KMS-11 (cell line): ENCODE measurements at regions not wholly inside any gene's neighbourhood (a gene's known extent, or its start where the extent isn't known, plus 50 kb on each side); places are given as distances from the start of the nearest gene placed in this dataset.

ENCODE experiments used
- H2AFZ ChIP-seq: fragments of 200-600 bp; sonication (generic); 2 replicates; pipeline ENCODE4 v1.6.1; 2016; ENCODE audit warnings: antibody characterized with exemption, mixed run types, low read depth
- H3K27ac ChIP-seq: fragments of 200-600 bp; sonication (generic); 2 replicates; pipeline ENCODE4 v1.6.1; 2016; ENCODE audit warnings: mild to moderate bottlenecking, mixed run types
- H3K27me3 ChIP-seq: fragments of 200-600 bp; sonication (generic); 2 replicates; pipeline ENCODE4 v1.6.1; 2017; ENCODE audit warnings: mild to moderate bottlenecking, low read depth, mixed run types, moderate library complexity; ENCODE audit not compliant: insufficient read depth
- H3K36me3 ChIP-seq: fragments of 200-600 bp; sonication (generic); 2 replicates; pipeline ENCODE4 v1.6.1; 2017; ENCODE audit warnings: mild to moderate bottlenecking, mixed run types; ENCODE audit not compliant: insufficient read depth
- H3K4me1 ChIP-seq: fragments of 200-600 bp; sonication (generic); 2 replicates; pipeline ENCODE4 v1.6.1; 2016; ENCODE audit warnings: mild to moderate bottlenecking, low read depth, mixed run types; ENCODE audit not compliant: poor library complexity, severe bottlenecking
- H3K4me2 ChIP-seq: fragments of 200-600 bp; sonication (generic); 2 replicates; pipeline ENCODE4 v1.7.0; 2016; ENCODE audit warnings: mild to moderate bottlenecking, mixed run types
- H3K4me3 ChIP-seq: fragments of 200-600 bp; sonication (generic); IDR thresholded peaks from 2 replicates; pipeline ENCODE4 v1.6.1; 2017; ENCODE audit warnings: low read depth, low read length, mixed read lengths; ENCODE audit not compliant: insufficient read depth
- H3K79me2 ChIP-seq: fragments of 200-600 bp; sonication (generic); 2 replicates; pipeline ENCODE4 v1.6.1; 2016; ENCODE audit warnings: low read depth, mixed run types; ENCODE audit not compliant: insufficient read depth
- H3K9ac ChIP-seq: fragments of 200-600 bp; sonication (generic); 2 replicates; pipeline ENCODE4 v1.6.1; 2016; ENCODE audit warnings: mild to moderate bottlenecking, mixed run types
- H4K20me1 ChIP-seq: fragments of 200-600 bp; sonication (generic); 2 replicates; pipeline ENCODE4 v1.6.1; 2016; ENCODE audit warnings: mild to moderate bottlenecking, mixed run types; ENCODE audit not compliant: insufficient read depth
- TF ChIP-seq, protein P1 (sequence below): fragments of 200-600 bp; sonication (generic); conservative IDR thresholded peaks from 2 replicates; pipeline ENCODE4 v1.6.1; 2017; ENCODE audit warnings: low read depth, mild to moderate bottlenecking, antibody characterized with exemption, low read length, moderate library complexity, mixed read lengths

DNA sequence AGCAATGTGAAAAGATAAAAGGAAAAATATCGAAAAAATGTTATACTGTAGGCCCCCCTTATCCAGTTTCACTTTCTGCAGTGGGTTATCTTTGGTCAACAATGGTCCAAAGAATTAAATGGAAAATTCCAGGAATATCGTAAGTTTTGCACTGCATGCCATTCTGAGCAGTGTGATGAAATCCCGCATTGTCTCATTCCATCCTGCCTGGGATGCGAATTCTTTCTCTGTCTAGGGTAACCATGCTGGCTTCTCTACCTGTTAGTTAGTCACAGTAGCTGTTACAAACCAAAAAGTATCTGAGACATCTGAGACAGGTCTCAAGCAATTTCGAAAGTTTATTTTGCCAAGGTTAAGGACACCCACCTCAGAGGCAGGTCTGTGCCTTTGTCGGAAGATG is 170.3 kb downstream of the COX18 start:
- no peak overlapping the region for H3K9ac ChIP-seq
- H3K27me3 ChIP-seq: no peaks in the 10 kb centered on the region
- H3K27ac ChIP-seq: no peak overlapping the region

DNA sequence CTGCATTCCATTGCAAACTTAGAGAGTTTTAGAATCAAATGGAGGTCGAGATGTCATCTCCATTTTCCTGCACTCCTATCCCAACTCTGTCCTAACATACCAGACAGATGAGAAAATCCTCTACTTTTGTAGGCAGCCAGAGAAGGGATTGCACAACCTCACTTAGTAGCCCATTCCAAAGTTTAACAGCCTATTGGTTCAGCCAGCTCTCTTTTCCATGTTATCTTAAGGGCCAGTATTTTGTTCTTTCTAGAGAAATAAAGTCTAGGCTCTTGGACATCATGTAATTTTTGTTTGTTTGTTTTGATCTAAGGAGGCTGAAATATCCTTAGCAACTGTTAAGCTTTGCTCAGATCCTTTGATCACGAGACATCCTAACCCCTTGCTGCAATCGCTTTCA is 173.0 kb downstream of the COX18 start:
- Histone ChIP-seq H3K27me3 (no peaks in the 10 kb centered on the region), H3K79me2 (no peaks in the 10 kb centered on the region), H3K4me2 (no peak overlapping the region)

More for the DNA sequence above, 170.3 kb downstream of the COX18 start:
- Histone ChIP-seq H3K79me2 (no peaks in the 10 kb centered on the region), H3K4me2 (no peak overlapping the region), H3K4me1 (no peaks in the 10 kb centered on the region), H3K4me3 (no peak overlapping the region), H4K20me1 (no peaks in the 10 kb centered on the region; the same call in 1 of the 2 replicates), H3K36me3 (no peaks in the 10 kb centered on the region), H2AFZ (no peak overlapping the region)
- TF ChIP-seq, protein P1, sequence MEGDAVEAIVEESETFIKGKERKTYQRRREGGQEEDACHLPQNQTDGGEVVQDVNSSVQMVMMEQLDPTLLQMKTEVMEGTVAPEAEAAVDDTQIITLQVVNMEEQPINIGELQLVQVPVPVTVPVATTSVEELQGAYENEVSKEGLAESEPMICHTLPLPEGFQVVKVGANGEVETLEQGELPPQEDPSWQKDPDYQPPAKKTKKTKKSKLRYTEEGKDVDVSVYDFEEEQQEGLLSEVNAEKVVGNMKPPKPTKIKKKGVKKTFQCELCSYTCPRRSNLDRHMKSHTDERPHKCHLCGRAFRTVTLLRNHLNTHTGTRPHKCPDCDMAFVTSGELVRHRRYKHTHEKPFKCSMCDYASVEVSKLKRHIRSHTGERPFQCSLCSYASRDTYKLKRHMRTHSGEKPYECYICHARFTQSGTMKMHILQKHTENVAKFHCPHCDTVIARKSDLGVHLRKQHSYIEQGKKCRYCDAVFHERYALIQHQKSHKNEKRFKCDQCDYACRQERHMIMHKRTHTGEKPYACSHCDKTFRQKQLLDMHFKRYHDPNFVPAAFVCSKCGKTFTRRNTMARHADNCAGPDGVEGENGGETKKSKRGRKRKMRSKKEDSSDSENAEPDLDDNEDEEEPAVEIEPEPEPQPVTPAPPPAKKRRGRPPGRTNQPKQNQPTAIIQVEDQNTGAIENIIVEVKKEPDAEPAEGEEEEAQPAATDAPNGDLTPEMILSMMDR: no peak

DNA sequence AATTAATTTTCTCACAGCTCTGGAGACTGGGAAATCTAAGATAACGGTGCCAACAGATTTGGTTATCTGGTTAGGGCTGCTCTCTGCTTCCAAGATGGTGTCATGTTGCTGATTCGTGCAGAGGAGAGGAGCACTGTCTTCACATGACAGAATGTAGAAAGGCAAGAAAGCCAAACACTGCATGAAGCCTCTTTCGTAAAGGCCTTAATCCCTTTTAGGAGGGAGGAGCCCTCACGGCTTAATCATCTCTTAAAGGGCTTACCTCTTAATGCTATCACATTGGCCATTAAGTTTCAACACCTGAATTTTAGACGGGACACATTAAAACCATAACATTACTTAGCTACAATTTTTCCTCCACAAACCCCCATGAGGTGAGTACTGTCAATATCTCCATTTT is 174.1 kb downstream of the COX18 start:
- H3K27ac ChIP-seq: no peak overlapping the region
- TF ChIP-seq, protein P1: no peak
- H3K36me3 ChIP-seq: no peaks in the 10 kb centered on the region
- no peaks in the 10 kb centered on the region for H3K79me2 ChIP-seq
- no peaks in the 10 kb centered on the region; the same call in 1 of the 2 replicates for H4K20me1 ChIP-seq
- H3K4me2 ChIP-seq: no peak overlapping the region
- no peak overlapping the region for H3K4me3 ChIP-seq
- H3K4me1 ChIP-seq: no peaks in the 10 kb centered on the region
- no peaks in the 10 kb centered on the region for H3K27me3 ChIP-seq
- H3K9ac ChIP-seq: no peak overlapping the region
- no peak overlapping the region for H2AFZ ChIP-seq

More for the DNA sequence above, 173.0 kb downstream of the COX18 start:
- H2AFZ ChIP-seq: no peak overlapping the region
- no peak overlapping the region for H3K4me3 ChIP-seq
- TF ChIP-seq, protein P1: no peak
- no peak overlapping the region for H3K9ac ChIP-seq
- no peaks in the 10 kb centered on the region; the same call in 1 of the 2 replicates for H4K20me1 ChIP-seq
- H3K36me3 ChIP-seq: no peaks in the 10 kb centered on the region
- no peak overlapping the region for H3K27ac ChIP-seq
- H3K4me1 ChIP-seq: no peaks in the 10 kb centered on the region

DNA sequence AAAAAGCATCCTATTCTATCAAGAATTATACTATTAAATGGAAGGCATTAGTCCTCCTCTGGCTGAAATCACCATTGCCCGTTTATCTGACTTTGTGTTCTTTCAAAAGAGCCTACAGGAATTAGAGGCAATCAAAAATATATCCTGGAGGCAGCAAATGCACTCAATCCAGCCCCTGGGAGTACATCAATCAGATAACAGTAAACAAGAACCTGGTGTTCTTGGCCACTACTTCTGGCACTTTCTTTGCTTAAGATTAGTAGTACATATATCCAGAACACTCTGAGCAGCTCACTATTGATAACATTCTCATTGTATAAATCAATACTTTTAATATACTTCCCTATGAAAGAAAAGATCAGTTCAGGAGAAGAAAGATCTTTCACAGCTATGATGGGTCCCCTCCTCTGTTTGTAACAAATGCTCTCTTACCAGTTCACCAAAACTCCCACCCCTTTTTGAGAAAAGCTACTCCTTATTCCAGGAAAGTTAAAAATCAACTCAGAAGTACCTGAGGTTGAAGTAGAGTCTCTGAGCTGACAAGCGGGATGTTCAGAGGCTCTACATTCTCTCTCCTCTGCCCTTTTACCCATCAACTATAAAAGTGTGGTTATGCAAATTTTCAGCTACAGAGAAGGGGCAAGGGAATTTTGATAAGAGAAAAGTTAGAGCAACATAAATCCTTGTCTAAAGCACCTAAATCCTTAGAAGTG is 176.0 kb downstream of the COX18 start:
- Histone ChIP-seq H3K9ac (no peak overlapping the region), H3K4me1 (no peaks in the 10 kb centered on the region), H3K4me2 (no peak overlapping the region), H3K79me2 (no peaks in the 10 kb centered on the region), H3K27me3 (no peaks in the 10 kb centered on the region), H3K36me3 (no peaks in the 10 kb centered on the region), H4K20me1 (no peaks in the 10 kb centered on the region; the same call in 1 of the 2 replicates), H2AFZ (no peak overlapping the region), H3K4me3 (no peak overlapping the region), H3K27ac (no peak overlapping the region)
- TF ChIP-seq, protein P1: no peak
